GM23338 (cell line): ENCODE measurements at regions not wholly inside any gene's neighbourhood (a gene's known extent, or its start where the extent isn't known, plus 50 kb on each side); places are given as distances from the start of the nearest gene placed in this dataset.

Experiments
- ATAC-seq: fragments of 200-7000 bp; cut with Tn5 transposase; 3 replicates; pipeline ENCODE4 v1.9.1; 2020
- DNase-seq: peaks from one replicate; pipeline ENCODE4 v3.0.0-alpha.2; 2015; ENCODE audit warnings: low spot score
- H2AFZ ChIP-seq: fragments of 200-600 bp; sonication (generic); 2 replicates; pipeline ENCODE4 v1.8.0; 2016; ENCODE audit warnings: antibody characterized with exemption, mild to moderate bottlenecking, moderate library complexity
- H3F3A ChIP-seq: fragments of 200-600 bp; sonication (generic); replicated peaks from 2 replicates; pipeline ENCODE4 v1.8.0; 2017; ENCODE audit warnings: antibody characterized with exemption, mixed run types, low read depth
- H3K27ac ChIP-seq: fragments of 200-600 bp; sonication (generic); 2 replicates; pipeline ENCODE4 v1.6.1; 2016; ENCODE audit warnings: low read depth
- H3K27me3 ChIP-seq: fragments of 200-600 bp; sonication (generic); 2 replicates; pipeline ENCODE4 v1.8.0; 2016; ENCODE audit warnings: mild to moderate bottlenecking, mixed run types, moderate library complexity; ENCODE audit not compliant: insufficient read depth
- H3K36me3 ChIP-seq: fragments of 200-600 bp; sonication (generic); 2 replicates; pipeline ENCODE4 v1.8.0; 2016; ENCODE audit warnings: mild to moderate bottlenecking; ENCODE audit not compliant: insufficient read depth
- H3K4me1 ChIP-seq: fragments of 200-600 bp; sonication (generic); 2 replicates; pipeline ENCODE4 v1.8.0; 2016; ENCODE audit warnings: mild to moderate bottlenecking, moderate library complexity; ENCODE audit not compliant: insufficient read depth
- H3K4me2 ChIP-seq: fragments of 200-600 bp; sonication (generic); 2 replicates; pipeline ENCODE4 v1.7.1; 2017; ENCODE audit warnings: mixed run types
- H3K4me3 ChIP-seq: fragments of 200-600 bp; sonication (generic); 2 replicates; pipeline ENCODE4 v1.6.1; 2016; ENCODE audit warnings: mixed run types
- H3K79me2 ChIP-seq: fragments of 200-600 bp; sonication (generic); replicated peaks from 2 replicates; pipeline ENCODE4 v1.8.0; 2017; ENCODE audit warnings: mild to moderate bottlenecking; ENCODE audit not compliant: insufficient read depth
- H3K9me2 ChIP-seq: fragments of 200-600 bp; sonication (generic); 2 replicates; pipeline ENCODE4 v1.8.0; 2017; ENCODE audit not compliant: insufficient read depth
- H4K20me1 ChIP-seq: fragments of 200-600 bp; sonication (generic); replicated peaks from 2 replicates; pipeline ENCODE4 v1.8.0; 2017; ENCODE audit warnings: mild to moderate bottlenecking; ENCODE audit not compliant: insufficient read depth
- H3K27ac Mint-ChIP-seq: 2 replicates; pipeline ENCODE4 v1.8.0; 2020; ENCODE audit warnings: inconsistent platforms, mild to moderate bottlenecking, moderate library complexity, mixed read lengths
- H3K27me3 Mint-ChIP-seq: 3 replicates; pipeline ENCODE4 v1.8.0; 2022; ENCODE audit warnings: low read depth, mild to moderate bottlenecking, moderate library complexity, mixed read lengths, inconsistent platforms; ENCODE audit not compliant: insufficient read depth, poor library complexity
- H3K36me3 Mint-ChIP-seq: 3 replicates; pipeline ENCODE4 v1.8.0; 2021; ENCODE audit warnings: low read depth, mild to moderate bottlenecking, inconsistent platforms, moderate library complexity, mixed read lengths
- H3K4me1 Mint-ChIP-seq: 3 replicates; pipeline ENCODE4 v1.8.0; 2020; ENCODE audit warnings: mild to moderate bottlenecking, inconsistent platforms, mixed read lengths
- H3K4me3 Mint-ChIP-seq: 3 replicates; pipeline ENCODE4 v1.8.0; 2021; ENCODE audit warnings: moderate library complexity, mild to moderate bottlenecking, inconsistent platforms, mixed read lengths
- H3K9me3 Mint-ChIP-seq: 3 replicates; pipeline ENCODE4 v1.8.0; 2020; ENCODE audit warnings: moderate library complexity, mild to moderate bottlenecking, inconsistent platforms, mixed read lengths
- CREB1 ChIP-seq: fragments of 250-450 bp; sonication (Bioruptor Pico); IDR thresholded peaks from 2 replicates; pipeline ENCODE4 v1.5.0; 2020; ENCODE audit warnings: low read depth, mild to moderate bottlenecking, moderate library complexity
- EZH2 ChIP-seq: fragments of 200-600 bp; sonication (generic); IDR thresholded peaks from one replicate; pipeline ENCODE4 v1.8.0; 2017; ENCODE audit warnings: antibody characterized with exemption, mild to moderate bottlenecking, low read depth; ENCODE audit not compliant: unreplicated experiment
- EZH2phosphoT487 ChIP-seq: fragments of 200-600 bp; sonication (generic); IDR thresholded peaks from one replicate; pipeline ENCODE4 v1.8.1; 2018; ENCODE audit warnings: antibody characterized with exemption; ENCODE audit not compliant: unreplicated experiment
- JUNB ChIP-seq: IDR thresholded peaks from one replicate; pipeline ENCODE4 v1.6.1; 2016; ENCODE audit warnings: antibody characterized with exemption; ENCODE audit not compliant: unreplicated experiment
- NANOG ChIP-seq: IDR thresholded peaks from 2 replicates; pipeline ENCODE4 v1.6.1; 2016; ENCODE audit warnings: antibody characterized with exemption, borderline replicate concordance
- POLR2AphosphoS5 ChIP-seq: IDR thresholded peaks from 2 replicates; pipeline ENCODE4 v1.6.1; 2016; ENCODE audit warnings: antibody characterized with exemption, low read depth
- STAT1 ChIP-seq: IDR thresholded peaks from one replicate; pipeline ENCODE4 v1.6.1; 2016; ENCODE audit warnings: antibody characterized with exemption; ENCODE audit not compliant: unreplicated experiment
- ZNF114 ChIP-seq: fragments of 250-450 bp; sonication (Bioruptor Pico); IDR thresholded peaks from 2 replicates; pipeline ENCODE4 v1.5.0; 2020; ENCODE audit warnings: mild to moderate bottlenecking, moderate library complexity
- ZNF331 ChIP-seq: fragments of 250-450 bp; sonication (Bioruptor Pico); IDR thresholded peaks from 2 replicates; pipeline ENCODE4 v1.5.0; 2020; ENCODE audit warnings: low read depth, mild to moderate bottlenecking, moderate library complexity
- TF ChIP-seq, protein P1 (sequence below): IDR thresholded peaks from 2 replicates; pipeline ENCODE4 v1.6.1; 2016; ENCODE audit warnings: antibody characterized with exemption
- TF ChIP-seq, protein P2 (sequence below): fragments of 250-450 bp; sonication (Bioruptor Pico); IDR thresholded peaks from 2 replicates; pipeline ENCODE4 v1.5.0; 2020; ENCODE audit warnings: mild to moderate bottlenecking, moderate library complexity
- TF ChIP-seq, protein P3 (sequence below), 2 experiments: fragments of 200-600 bp in 1 of 2; sonication (generic) in 1 of 2; conservative IDR thresholded peaks; 2 replicates each; pipeline versions ENCODE4 v1.5.1 to v1.6.1; 2016 to 2017; ENCODE audit warnings: antibody characterized with exemption in 2 of 2, low read depth in 2 of 2, mild to moderate bottlenecking in 2 of 2, moderate library complexity in 1 of 2
- TF ChIP-seq, protein P4 (sequence below): IDR thresholded peaks from one replicate; pipeline ENCODE4 v1.6.1; 2018; ENCODE audit warnings: antibody characterized with exemption; ENCODE audit not compliant: unreplicated experiment

DNA sequence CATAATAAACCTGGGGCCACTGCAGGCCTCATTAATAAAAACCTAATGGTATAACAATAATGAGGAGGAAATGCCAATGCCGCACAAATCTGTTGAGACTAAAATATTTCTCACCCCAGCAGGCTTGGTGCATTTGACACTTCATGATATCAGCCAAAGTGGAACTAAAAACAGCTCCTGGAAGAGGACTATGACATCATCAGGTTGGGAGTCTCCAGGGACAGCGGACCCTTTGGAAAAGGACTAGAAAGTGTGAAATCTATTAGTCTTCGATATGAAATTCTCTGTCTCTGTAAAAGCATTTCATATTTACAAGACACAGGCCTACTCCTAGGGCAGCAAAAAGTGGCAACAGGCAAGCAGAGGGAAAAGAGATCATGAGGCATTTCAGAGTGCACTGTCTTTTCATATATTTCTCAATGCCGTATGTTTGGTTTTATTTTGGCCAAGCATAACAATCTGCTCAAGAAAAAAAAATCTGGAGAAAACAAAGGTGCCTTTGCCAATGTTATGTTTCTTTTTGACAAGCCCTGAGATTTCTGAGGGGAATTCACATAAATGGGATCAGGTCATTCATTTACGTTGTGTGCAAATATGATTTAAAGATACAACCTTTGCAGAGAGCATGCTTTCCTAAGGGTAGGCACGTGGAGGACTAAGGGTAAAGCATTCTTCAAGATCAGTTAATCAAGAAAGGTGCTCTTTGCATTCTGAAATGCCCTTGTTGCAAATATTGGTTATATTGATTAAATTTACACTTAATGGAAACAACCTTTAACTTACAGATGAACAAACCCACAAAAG is 580.9 kb upstream of the TMEFF2 start:
- Mint-ChIP-seq H3K27ac (no peak overlapping the region), H3K36me3 (peaks cover 3% of the 10 kb centered on the region; the same call in 1 of the 3 replicates), H3K27me3 (peaks cover 3% of the 10 kb centered on the region), H3K4me1 (no peaks in the 10 kb centered on the region), H3K9me3 (peaks cover 4% of the 10 kb centered on the region; the same call in 1 of the 3 replicates), H3K4me3 (no peak overlapping the region)
- no peak for ATAC-seq
- H3K79me2 ChIP-seq: no peaks in the 10 kb centered on the region
- no peaks in the 10 kb centered on the region for H3K4me1 ChIP-seq
- H3K36me3 ChIP-seq: no peaks in the 10 kb centered on the region
- H3K27me3 ChIP-seq: no peaks in the 10 kb centered on the region
- no peaks in the 10 kb centered on the region for H3K9me2 ChIP-seq
- no peaks in the 10 kb centered on the region for H4K20me1 ChIP-seq
- H3K4me3 ChIP-seq: no peak overlapping the region
- DNase-seq: no peak
- H3F3A ChIP-seq: no peaks in the 10 kb centered on the region
- H2AFZ ChIP-seq: peak overlapping the region; percentile 12; the same call in 1 of the 2 replicates
- TF ChIP-seq ZNF114 (CRISPR knock-in tag) (no peak), JUNB (no peak), EZH2phosphoT487 (no peak), ZNF331 (CRISPR knock-in tag) (no peak), CREB1 (CRISPR knock-in tag) (no peak), NANOG (no peak), EZH2 (no peak), STAT1 (no peak), POLR2AphosphoS5 (no peak)
- TF ChIP-seq, protein P1, sequence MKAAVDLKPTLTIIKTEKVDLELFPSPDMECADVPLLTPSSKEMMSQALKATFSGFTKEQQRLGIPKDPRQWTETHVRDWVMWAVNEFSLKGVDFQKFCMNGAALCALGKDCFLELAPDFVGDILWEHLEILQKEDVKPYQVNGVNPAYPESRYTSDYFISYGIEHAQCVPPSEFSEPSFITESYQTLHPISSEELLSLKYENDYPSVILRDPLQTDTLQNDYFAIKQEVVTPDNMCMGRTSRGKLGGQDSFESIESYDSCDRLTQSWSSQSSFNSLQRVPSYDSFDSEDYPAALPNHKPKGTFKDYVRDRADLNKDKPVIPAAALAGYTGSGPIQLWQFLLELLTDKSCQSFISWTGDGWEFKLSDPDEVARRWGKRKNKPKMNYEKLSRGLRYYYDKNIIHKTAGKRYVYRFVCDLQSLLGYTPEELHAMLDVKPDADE: no peak
- TF ChIP-seq, protein P2, sequence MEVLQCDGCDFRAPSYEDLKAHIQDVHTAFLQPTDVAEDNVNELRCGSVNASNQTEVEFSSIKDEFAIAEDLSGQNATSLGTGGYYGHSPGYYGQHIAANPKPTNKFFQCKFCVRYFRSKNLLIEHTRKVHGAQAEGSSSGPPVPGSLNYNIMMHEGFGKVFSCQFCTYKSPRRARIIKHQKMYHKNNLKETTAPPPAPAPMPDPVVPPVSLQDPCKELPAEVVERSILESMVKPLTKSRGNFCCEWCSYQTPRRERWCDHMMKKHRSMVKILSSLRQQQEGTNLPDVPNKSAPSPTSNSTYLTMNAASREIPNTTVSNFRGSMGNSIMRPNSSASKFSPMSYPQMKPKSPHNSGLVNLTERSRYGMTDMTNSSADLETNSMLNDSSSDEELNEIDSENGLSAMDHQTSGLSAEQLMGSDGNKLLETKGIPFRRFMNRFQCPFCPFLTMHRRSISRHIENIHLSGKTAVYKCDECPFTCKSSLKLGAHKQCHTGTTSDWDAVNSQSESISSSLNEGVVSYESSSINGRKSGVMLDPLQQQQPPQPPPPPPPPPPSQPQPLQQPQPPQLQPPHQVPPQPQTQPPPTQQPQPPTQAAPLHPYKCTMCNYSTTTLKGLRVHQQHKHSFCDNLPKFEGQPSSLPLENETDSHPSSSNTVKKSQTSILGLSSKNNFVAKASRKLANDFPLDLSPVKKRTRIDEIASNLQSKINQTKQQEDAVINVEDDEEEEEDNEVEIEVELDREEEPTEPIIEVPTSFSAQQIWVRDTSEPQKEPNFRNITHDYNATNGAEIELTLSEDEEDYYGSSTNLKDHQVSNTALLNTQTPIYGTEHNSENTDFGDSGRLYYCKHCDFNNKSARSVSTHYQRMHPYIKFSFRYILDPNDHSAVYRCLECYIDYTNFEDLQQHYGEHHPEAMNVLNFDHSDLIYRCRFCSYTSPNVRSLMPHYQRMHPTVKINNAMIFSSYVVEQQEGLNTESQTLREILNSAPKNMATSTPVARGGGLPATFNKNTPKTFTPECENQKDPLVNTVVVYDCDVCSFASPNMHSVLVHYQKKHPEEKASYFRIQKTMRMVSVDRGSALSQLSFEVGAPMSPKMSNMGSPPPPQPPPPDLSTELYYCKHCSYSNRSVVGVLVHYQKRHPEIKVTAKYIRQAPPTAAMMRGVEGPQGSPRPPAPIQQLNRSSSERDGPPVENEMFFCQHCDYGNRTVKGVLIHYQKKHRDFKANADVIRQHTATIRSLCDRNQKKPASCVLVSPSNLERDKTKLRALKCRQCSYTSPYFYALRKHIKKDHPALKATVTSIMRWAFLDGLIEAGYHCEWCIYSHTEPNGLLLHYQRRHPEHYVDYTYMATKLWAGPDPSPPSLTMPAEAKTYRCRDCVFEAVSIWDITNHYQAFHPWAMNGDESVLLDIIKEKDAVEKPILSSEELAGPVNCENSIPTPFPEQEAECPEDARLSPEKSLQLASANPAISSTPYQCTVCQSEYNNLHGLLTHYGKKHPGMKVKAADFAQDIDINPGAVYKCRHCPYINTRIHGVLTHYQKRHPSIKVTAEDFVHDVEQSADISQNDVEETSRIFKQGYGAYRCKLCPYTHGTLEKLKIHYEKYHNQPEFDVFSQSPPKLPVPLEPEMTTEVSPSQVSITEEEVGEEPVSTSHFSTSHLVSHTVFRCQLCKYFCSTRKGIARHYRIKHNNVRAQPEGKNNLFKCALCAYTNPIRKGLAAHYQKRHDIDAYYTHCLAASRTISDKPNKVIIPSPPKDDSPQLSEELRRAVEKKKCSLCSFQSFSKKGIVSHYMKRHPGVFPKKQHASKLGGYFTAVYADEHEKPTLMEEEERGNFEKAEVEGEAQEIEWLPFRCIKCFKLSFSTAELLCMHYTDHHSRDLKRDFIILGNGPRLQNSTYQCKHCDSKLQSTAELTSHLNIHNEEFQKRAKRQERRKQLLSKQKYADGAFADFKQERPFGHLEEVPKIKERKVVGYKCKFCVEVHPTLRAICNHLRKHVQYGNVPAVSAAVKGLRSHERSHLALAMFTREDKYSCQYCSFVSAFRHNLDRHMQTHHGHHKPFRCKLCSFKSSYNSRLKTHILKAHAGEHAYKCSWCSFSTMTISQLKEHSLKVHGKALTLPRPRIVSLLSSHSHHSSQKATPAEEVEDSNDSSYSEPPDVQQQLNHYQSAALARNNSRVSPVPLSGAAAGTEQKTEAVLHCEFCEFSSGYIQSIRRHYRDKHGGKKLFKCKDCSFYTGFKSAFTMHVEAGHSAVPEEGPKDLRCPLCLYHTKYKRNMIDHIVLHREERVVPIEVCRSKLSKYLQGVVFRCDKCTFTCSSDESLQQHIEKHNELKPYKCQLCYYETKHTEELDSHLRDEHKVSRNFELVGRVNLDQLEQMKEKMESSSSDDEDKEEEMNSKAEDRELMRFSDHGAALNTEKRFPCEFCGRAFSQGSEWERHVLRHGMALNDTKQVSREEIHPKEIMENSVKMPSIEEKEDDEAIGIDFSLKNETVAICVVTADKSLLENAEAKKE (CRISPR knock-in tag): no peak
- TF ChIP-seq, protein P3, sequence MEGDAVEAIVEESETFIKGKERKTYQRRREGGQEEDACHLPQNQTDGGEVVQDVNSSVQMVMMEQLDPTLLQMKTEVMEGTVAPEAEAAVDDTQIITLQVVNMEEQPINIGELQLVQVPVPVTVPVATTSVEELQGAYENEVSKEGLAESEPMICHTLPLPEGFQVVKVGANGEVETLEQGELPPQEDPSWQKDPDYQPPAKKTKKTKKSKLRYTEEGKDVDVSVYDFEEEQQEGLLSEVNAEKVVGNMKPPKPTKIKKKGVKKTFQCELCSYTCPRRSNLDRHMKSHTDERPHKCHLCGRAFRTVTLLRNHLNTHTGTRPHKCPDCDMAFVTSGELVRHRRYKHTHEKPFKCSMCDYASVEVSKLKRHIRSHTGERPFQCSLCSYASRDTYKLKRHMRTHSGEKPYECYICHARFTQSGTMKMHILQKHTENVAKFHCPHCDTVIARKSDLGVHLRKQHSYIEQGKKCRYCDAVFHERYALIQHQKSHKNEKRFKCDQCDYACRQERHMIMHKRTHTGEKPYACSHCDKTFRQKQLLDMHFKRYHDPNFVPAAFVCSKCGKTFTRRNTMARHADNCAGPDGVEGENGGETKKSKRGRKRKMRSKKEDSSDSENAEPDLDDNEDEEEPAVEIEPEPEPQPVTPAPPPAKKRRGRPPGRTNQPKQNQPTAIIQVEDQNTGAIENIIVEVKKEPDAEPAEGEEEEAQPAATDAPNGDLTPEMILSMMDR (conservative IDR thresholded peaks at IDR 0.05; ENCODE audit: low read depth in 2 of 2): no peak
- TF ChIP-seq, protein P4, sequence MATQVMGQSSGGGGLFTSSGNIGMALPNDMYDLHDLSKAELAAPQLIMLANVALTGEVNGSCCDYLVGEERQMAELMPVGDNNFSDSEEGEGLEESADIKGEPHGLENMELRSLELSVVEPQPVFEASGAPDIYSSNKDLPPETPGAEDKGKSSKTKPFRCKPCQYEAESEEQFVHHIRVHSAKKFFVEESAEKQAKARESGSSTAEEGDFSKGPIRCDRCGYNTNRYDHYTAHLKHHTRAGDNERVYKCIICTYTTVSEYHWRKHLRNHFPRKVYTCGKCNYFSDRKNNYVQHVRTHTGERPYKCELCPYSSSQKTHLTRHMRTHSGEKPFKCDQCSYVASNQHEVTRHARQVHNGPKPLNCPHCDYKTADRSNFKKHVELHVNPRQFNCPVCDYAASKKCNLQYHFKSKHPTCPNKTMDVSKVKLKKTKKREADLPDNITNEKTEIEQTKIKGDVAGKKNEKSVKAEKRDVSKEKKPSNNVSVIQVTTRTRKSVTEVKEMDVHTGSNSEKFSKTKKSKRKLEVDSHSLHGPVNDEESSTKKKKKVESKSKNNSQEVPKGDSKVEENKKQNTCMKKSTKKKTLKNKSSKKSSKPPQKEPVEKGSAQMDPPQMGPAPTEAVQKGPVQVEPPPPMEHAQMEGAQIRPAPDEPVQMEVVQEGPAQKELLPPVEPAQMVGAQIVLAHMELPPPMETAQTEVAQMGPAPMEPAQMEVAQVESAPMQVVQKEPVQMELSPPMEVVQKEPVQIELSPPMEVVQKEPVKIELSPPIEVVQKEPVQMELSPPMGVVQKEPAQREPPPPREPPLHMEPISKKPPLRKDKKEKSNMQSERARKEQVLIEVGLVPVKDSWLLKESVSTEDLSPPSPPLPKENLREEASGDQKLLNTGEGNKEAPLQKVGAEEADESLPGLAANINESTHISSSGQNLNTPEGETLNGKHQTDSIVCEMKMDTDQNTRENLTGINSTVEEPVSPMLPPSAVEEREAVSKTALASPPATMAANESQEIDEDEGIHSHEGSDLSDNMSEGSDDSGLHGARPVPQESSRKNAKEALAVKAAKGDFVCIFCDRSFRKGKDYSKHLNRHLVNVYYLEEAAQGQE: no peak
- no peak overlapping the region for H3K27ac ChIP-seq
- no peak overlapping the region for H3K4me2 ChIP-seq
